ENCODE measurements at regions not wholly inside any gene's neighbourhood (a gene's known extent, or its start where the extent isn't known, plus 50 kb on each side); places are given as distances from the start of the nearest gene placed in this dataset.
A peak's percentile ranks its signal among the peaks of the same experiment; 100 is the strongest.

DNA sequence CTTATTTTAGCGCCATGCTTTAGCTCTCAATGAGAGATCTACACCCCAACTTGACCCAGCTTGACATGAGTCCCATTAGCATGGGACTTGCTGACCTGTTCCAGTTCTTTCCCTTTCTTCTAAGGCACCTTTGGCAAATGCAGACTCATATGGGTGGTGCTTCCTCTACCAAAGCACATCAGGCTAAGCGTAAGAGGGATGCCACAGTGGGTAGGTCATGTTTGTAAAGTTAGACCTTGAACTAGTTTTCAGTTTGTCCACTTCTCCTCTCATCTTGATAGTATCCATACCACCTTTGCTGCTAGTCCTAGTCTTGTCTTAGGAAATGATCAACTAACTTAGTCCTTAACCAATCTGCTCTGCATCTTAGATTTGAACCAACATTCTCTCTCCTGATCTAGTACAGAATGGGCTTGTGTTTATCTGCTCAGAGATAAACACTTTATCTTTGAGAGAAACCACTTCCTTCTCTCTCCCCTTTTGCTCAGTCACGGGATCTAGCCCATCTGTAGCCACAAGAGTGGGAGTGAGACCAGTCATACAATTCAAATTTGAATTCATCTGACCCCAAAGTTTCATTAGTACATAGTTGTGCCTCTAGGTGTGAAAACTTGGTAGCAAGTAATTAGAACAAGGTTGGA is 72.1 kb upstream of the CD44 start (continued):
- TF ChIP-seq JUND (IDR thresholded peaks at IDR 0.05; ENCODE audit: borderline replicate concordance, low read depth, low read length) (0 out of 2 replicates have a peak, but pooled peaks have one; percentile 12), JUND (tag; IDR thresholded peaks at IDR 0.05; ENCODE audit: borderline replicate concordance, low read depth, low read length) (no peak), POLR3G (IDR thresholded peaks at IDR 0.05; ENCODE audit: extremely low read depth, insufficient read length, insufficient replicate concordance) (no peak), BDP1 (IDR thresholded peaks at IDR 0.05; ENCODE audit: insufficient read depth, insufficient read length) (no peak), ZNF140 (CRISPR knock-in tag; IDR thresholded peaks at IDR 0.05) (no peak), SMARCA4 (IDR thresholded peaks at IDR 0.05) (no peak; the same call in 1 of the 2 replicates), TCF7L2 (IDR thresholded peaks at IDR 0.05; ENCODE audit: low read depth, low read length) (no peak), MEF2D (tag; conservative IDR thresholded peaks at IDR 0.05; ENCODE audit: low read depth) (no peak), PHF20 (IDR thresholded peaks at IDR 0.05; ENCODE audit: partially characterized antibody) (no peak), TCF15 (CRISPR knock-in tag; IDR thresholded peaks at IDR 0.05) (no peak), C11orf30 (IDR thresholded peaks at IDR 0.05; ENCODE audit: low read depth) (no peak), TGIF2 (CRISPR knock-in tag; IDR thresholded peaks at IDR 0.05) (no peak), FOSL1 (tag; conservative IDR thresholded peaks at IDR 0.05) (peak; percentile 88), MTF1 (CRISPR knock-in tag; IDR thresholded peaks at IDR 0.05; ENCODE audit: borderline replicate concordance) (no peak), NRF1 (conservative IDR thresholded peaks at IDR 0.05 in 1 of 2, IDR thresholded peaks at IDR 0.05 in 1 of 2) (no peak), MNT (conservative IDR thresholded peaks at IDR 0.05) (no peak), PML (IDR thresholded peaks at IDR 0.05; ENCODE audit: low read length) (peak; percentile 54; the same call in 1 of the 2 replicates), TRIM28 (IDR thresholded peaks at IDR 0.05) (no peak), E2F1 (CRISPR knock-in tag; IDR thresholded peaks at IDR 0.05) (no peak)
- TF ChIP-seq, protein P1, sequence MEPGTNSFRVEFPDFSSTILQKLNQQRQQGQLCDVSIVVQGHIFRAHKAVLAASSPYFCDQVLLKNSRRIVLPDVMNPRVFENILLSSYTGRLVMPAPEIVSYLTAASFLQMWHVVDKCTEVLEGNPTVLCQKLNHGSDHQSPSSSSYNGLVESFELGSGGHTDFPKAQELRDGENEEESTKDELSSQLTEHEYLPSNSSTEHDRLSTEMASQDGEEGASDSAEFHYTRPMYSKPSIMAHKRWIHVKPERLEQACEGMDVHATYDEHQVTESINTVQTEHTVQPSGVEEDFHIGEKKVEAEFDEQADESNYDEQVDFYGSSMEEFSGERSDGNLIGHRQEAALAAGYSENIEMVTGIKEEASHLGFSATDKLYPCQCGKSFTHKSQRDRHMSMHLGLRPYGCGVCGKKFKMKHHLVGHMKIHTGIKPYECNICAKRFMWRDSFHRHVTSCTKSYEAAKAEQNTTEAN (CRISPR knock-in tag; IDR thresholded peaks at IDR 0.05): no peak
- TF ChIP-seq, protein P2, sequence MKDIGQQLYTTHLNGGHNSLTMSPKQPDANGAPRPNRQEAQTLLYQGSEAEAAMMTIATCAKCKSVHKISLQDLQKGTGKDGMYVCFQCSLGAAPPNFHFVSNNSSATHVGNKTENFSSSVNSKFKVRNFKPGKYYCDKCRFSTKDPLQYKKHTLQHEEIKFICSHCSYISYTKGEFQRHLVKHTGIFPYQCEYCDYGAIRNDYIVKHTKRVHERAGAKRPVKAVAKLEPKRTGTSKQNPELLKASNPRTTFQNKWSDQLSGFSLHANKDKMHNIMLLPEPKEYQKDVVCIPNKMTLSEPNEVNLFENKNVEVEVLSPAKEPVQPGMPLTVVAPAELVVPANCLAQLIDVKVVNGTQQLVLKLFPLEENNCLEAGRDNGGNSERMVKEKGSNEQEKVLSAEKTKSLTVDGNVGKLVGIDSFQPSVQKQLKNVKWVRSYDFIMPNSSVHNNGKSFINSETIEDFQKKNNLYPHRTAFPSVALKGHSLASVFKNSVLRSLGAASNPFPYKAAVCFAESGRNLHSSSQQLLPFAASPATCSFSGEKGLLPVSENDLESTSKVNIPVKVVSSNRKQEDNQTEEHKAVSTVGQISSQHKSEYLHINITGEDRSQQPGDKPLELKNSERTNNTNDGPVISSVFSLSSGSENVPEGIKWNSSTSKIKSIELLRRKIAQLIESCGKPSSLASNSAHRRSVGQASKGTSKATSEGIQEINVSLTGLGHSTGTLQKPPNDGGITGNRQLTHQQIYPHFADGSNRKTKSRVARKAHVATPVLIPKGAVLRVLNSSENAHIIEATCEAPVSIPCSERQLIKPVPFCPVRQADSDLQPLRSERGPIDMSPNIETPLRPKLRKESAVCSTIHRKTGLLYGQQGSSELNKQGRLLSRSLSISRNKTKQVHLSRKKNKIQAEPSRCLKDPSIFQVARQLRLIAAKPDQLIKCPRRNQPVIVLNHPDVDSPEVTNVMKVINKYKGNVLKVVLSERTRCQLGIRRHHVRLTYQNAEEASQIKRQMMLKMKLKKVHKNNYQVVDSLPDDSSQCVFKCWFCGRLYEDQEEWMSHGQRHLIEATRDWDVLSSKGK (CRISPR knock-in tag; IDR thresholded peaks at IDR 0.05): no peak
